ENCODE measurements at regions not wholly inside any gene's neighbourhood (a gene's known extent, or its start where the extent isn't known, plus 50 kb on each side); places are given as distances from the start of the nearest gene placed in this dataset.

DNA sequence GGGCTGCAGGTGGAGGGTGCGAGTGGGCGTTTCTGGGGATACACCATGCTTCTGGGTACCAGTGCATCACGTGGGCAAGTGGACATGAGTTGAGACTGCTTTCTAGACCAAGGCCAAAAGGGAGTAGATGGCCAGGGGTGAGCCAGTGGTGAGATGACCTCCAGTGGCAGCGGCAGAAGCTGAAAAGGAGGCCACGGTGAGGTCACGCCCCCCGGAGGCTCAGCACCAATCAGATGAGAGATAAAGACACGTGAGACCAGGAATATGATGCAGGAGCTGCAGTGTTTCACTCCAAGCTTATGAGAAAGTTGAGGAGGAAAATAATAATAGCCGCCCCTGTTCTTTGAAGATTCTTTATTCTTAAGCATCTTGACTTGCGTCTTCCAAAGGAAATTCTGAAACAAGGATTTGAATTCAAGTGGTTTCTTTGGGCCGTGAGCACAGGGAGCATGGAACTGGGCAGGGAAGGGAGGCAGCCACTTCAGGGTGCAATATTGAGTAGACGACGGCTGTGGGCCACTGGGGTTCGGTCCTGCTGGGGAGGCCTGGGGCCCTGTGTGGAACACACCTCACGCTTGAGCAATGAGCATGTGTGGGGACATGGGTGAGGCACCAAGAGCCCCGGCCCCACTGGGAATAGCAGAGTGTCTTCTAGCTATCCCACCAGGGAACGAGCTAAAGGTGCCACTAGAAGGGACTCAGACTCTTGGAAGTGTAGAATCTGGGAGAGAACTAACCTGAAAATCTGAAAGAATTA lies 156.7 kb upstream of the LRFN2 start:
- intact Hi-C loops (cut with DNase I) = no loop called here
- H3K27me3 ChIP-seq = no peaks in the 10 kb centered on the region
- no peaks in the 10 kb centered on the region for H3K36me3 ChIP-seq
- no peaks in the 10 kb centered on the region for H3K9me3 ChIP-seq
- no peak for DNase-seq
- no peak for ATAC-seq
- no peaks in the 10 kb centered on the region for H3K4me1 ChIP-seq
- H3K27ac ChIP-seq = no peak overlapping the region
- TF ChIP-seq, protein P1, sequence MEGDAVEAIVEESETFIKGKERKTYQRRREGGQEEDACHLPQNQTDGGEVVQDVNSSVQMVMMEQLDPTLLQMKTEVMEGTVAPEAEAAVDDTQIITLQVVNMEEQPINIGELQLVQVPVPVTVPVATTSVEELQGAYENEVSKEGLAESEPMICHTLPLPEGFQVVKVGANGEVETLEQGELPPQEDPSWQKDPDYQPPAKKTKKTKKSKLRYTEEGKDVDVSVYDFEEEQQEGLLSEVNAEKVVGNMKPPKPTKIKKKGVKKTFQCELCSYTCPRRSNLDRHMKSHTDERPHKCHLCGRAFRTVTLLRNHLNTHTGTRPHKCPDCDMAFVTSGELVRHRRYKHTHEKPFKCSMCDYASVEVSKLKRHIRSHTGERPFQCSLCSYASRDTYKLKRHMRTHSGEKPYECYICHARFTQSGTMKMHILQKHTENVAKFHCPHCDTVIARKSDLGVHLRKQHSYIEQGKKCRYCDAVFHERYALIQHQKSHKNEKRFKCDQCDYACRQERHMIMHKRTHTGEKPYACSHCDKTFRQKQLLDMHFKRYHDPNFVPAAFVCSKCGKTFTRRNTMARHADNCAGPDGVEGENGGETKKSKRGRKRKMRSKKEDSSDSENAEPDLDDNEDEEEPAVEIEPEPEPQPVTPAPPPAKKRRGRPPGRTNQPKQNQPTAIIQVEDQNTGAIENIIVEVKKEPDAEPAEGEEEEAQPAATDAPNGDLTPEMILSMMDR (IDR thresholded peaks at IDR 0.05) = no peak
- no peak overlapping the region for H3K4me3 ChIP-seq

DNA sequence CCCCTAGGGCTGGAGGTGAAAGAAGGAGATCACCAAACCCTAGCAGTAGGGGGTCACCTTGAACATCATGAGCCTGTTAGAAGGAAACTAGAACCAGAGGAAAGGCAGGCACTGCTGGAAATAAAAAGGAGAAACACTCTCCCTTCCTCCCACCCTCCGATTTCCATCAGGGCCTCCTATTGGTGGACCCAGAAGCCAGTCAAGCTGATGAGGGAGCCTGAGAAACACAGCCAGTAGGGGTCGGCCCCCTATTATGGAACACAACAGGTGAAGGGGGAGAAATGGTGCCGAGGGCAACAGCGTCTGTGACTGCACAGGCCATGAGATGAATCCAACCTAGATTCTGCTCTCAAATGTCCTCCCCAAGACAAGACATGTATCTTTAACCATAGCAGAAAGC lies 156.1 kb upstream of the LRFN2 start:
- ATAC-seq (no peak), DNase-seq (no peak)
- H3K27ac ChIP-seq = no peak overlapping the region
- no peaks in the 10 kb centered on the region for H3K36me3 ChIP-seq
- H3K27me3 ChIP-seq = no peaks in the 10 kb centered on the region
- no peaks in the 10 kb centered on the region for H3K4me1 ChIP-seq
- intact Hi-C loops (cut with DNase I) = no loop called here
- no peaks in the 10 kb centered on the region for H3K9me3 ChIP-seq
- no peak overlapping the region for H3K4me3 ChIP-seq
- TF ChIP-seq, protein P1 (IDR thresholded peaks at IDR 0.05) = no peak

DNA sequence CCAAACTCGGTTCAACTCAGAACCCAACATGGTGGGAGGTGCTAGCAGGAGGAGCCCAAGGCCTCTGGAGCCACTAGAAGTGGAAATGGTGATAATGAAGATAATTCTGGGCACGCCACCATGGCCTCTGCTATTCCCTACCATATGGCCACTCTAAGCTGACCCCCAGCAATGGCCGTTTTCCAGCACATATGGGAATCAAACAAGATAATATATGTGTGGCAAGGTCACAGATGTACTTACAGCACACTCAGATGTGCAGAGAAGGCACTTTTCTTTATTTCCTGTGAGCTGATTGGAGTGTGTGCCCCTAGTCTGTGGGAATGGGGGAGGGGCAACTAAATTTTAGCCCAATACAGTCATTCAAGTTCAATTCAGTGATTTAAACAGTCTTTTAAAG lies 153.4 kb upstream of the LRFN2 start:
- H3K36me3 ChIP-seq = no peaks in the 10 kb centered on the region
- H3K4me1 ChIP-seq = no peaks in the 10 kb centered on the region
- H3K27me3 ChIP-seq = peaks cover 4% of the 10 kb centered on the region
- DNase-seq (no peak), ATAC-seq (no peak)
- no peaks in the 10 kb centered on the region for H3K9me3 ChIP-seq
- TF ChIP-seq, protein P1 (IDR thresholded peaks at IDR 0.05) = no peak
- no peak overlapping the region for H3K27ac ChIP-seq
- intact Hi-C loops (cut with DNase I) = no loop called here
- no peak overlapping the region for H3K4me3 ChIP-seq

DNA sequence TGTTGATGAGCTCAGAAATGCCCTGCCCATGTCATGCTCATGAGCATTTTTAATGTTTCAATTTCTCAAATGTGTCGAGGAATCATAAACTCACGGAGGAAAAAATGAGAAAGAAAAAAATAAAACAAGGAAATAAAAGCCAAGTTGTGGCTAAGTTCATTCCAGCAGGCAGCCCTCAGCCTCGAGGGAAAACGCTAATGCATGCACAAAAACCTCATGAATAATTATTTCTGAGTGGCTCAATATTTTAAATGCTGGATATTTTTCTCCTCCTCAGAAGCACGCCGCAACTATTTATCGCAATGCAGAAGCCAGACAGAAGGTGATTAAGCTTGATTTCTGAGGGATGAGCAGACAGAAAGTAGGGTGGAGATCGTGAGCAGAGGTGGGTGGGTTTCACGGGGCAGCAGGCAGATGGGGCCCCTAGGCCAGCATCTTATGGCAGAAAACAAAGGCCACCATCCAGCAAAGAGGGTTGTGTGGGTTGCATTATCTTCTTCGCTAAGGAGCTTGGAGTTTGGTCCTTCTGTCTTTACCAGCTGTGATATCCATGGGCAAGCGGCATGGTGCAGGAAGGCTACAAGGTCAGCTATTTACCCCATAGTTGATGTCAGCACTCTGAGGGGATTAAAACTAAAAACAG lies 151.5 kb upstream of the LRFN2 start:
- intact Hi-C loops (cut with DNase I) = no loop called here
- ATAC-seq (no peak), DNase-seq (no peak)
- no peaks in the 10 kb centered on the region for H3K4me1 ChIP-seq
- H3K27ac ChIP-seq = no peak overlapping the region
- no peak overlapping the region for H3K4me3 ChIP-seq
- H3K27me3 ChIP-seq = peaks cover 9% of the 10 kb centered on the region
- TF ChIP-seq, protein P1 (IDR thresholded peaks at IDR 0.05) = no peak
- H3K9me3 ChIP-seq = no peaks in the 10 kb centered on the region
- no peaks in the 10 kb centered on the region for H3K36me3 ChIP-seq

DNA sequence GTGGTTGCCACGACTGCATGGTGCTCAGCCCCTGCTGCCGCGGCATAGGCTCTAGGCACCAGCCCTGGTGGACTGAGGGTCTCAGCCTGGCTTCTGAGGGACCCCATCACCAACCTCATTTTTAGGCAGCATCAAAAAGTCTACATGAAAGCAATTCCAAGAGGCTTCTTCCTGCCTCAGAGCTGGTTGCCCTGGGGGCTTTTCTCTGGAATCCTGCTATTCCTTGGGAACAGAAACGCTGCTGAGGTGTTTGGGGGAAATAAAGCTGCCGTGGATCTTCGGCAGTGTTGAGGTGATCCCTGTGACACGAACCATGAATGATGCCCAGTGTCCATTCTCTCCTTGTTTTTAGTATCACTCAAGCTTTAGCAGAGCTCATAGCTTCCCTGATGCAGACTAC lies 148.4 kb upstream of the LRFN2 start:
- TF ChIP-seq, protein P1 (IDR thresholded peaks at IDR 0.05) = no peak
- Histone ChIP-seq H3K9me3 (no peaks in the 10 kb centered on the region), H3K4me1 (no peaks in the 10 kb centered on the region), H3K36me3 (no peaks in the 10 kb centered on the region), H3K27ac (no peak overlapping the region), H3K27me3 (peaks cover 9% of the 10 kb centered on the region), H3K4me3 (no peak overlapping the region)
- intact Hi-C loops (cut with DNase I) = no loop called here
- no peak for ATAC-seq
- DNase-seq = no peak

All from upper lobe of right lung (tissue), 1 donor.